ENCODE measurements at regions not wholly inside any gene's neighbourhood (a gene's known extent, or its start where the extent isn't known, plus 50 kb on each side); places are given as distances from the start of the nearest gene placed in this dataset.

DNA sequence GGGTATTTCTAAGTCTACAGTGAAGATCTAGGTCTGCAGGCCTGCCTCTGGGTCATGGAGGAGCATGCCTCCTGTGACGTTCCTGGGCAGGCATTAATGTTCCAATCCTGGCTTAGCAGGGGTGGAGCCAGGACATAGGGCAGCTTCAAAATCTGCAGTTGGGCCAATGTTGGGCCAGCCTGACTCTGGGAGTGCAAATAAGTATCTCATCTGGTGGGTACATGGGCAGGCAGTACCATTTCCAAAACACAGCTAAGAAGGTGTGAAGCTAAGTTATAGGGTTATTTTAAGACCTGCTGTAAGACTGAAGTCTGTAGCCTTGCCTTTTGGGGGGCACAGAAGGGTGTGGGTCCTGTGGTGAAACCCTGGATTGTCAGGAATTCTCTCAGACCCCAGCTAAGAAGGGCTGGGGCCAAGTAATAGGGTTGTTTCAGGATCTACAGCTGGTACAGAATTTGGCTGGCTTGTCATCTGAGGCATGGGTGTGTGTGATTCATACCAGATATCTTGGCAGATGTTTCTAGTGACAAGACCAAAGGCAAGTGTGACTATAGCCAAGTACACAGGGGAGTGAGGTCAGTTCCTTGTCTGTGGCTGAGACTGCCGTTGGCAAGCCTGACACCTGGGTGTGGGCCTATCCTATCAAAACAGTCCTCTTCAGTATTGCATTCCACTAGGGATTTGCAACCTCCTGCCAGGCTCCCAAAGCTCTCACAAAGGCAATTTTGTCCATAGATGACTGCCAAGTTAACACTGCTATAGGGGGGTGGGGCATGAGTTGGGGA is 468.7 kb upstream of the B3GALT2 start:
- no peaks in the 10 kb centered on the region for H3K27me3 Mint-ChIP-seq
- intact Hi-C loops (cut with micrococcal nuclease), result no loop called here
- DNase-seq, result no peak
- H3K4me3 Mint-ChIP-seq, result no peak overlapping the region
- ChIA-PET POLR2A (no interaction called here), CTCF (no interaction called here)
- no peaks in the 10 kb centered on the region for H3K4me1 Mint-ChIP-seq
- H3K27ac Mint-ChIP-seq, result no peak overlapping the region
- ATAC-seq (ENCODE audit: low read depth), result no peak
- TF ChIP-seq, protein P1, sequence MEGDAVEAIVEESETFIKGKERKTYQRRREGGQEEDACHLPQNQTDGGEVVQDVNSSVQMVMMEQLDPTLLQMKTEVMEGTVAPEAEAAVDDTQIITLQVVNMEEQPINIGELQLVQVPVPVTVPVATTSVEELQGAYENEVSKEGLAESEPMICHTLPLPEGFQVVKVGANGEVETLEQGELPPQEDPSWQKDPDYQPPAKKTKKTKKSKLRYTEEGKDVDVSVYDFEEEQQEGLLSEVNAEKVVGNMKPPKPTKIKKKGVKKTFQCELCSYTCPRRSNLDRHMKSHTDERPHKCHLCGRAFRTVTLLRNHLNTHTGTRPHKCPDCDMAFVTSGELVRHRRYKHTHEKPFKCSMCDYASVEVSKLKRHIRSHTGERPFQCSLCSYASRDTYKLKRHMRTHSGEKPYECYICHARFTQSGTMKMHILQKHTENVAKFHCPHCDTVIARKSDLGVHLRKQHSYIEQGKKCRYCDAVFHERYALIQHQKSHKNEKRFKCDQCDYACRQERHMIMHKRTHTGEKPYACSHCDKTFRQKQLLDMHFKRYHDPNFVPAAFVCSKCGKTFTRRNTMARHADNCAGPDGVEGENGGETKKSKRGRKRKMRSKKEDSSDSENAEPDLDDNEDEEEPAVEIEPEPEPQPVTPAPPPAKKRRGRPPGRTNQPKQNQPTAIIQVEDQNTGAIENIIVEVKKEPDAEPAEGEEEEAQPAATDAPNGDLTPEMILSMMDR (IDR thresholded peaks at IDR 0.05), result no peak
- no peaks in the 10 kb centered on the region for H3K36me3 Mint-ChIP-seq (ENCODE audit: low read depth)
- peaks cover 14% of the 10 kb centered on the region for H3K9me3 Mint-ChIP-seq

DNA sequence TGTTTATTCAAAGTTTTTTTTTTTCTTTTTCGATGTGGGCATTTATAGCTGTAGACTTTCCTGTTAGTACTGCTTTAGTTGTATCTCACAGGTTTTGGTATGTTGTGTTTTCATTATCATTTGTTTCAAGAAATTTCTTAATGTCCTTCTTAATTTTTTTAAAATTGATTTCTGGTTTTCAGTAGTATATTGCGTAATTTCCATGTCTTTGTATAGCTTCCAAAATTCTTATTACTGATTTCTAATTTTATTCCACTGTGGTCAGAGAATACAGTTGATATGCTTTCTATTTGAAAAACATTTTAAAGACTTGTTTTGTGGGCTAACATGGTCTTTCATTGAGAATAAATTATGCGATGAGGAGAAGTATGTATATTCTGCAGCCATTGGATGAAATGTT is 463.2 kb upstream of the B3GALT2 start:
- TF ChIP-seq, protein P1 (IDR thresholded peaks at IDR 0.05), result no peak
- no peaks in the 10 kb centered on the region for H3K4me1 Mint-ChIP-seq
- H3K4me3 Mint-ChIP-seq, result no peak overlapping the region
- no peaks in the 10 kb centered on the region for H3K36me3 Mint-ChIP-seq (ENCODE audit: low read depth)
- H3K9me3 Mint-ChIP-seq, result peaks cover 15% of the 10 kb centered on the region
- ATAC-seq (ENCODE audit: low read depth) (no peak), DNase-seq (no peak)
- intact Hi-C loops (cut with micrococcal nuclease), result no loop called here
- no peak overlapping the region for H3K27ac Mint-ChIP-seq
- ChIA-PET CTCF (no interaction called here), POLR2A (no interaction called here)
- H3K27me3 Mint-ChIP-seq, result peaks cover 7% of the 10 kb centered on the region

DNA sequence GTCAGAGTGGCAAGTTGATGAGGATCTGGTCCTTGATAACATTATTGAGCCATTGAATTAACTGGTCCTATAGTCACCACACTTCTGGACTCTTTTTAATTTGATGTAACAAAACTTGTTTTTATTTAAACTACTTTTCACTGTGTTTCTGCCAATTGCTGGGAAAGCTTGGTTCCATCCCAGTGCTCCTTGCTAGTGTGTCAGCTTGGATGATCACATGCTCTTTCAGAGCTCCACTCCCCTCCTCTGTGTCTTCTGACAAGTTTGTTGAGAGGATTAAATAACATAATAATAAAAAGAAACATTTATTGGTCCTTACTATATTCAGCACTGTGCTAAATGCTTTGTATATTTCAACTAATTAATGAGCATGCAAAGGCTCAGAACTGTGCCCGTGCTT is 448.5 kb upstream of the B3GALT2 start:
- ChIA-PET POLR2A (no interaction called here), CTCF (no interaction called here)
- Mint-ChIP-seq H3K4me3 (no peak overlapping the region), H3K27ac (no peak overlapping the region), H3K9me3 (no peaks in the 10 kb centered on the region), H3K27me3 (peaks cover 6% of the 10 kb centered on the region), H3K36me3 (ENCODE audit: low read depth) (no peaks in the 10 kb centered on the region), H3K4me1 (no peaks in the 10 kb centered on the region)
- TF ChIP-seq, protein P1 (IDR thresholded peaks at IDR 0.05), result no peak
- DNase-seq, result no peak
- ATAC-seq (ENCODE audit: low read depth), result no peak
- intact Hi-C loops (cut with micrococcal nuclease), result loop anchor here (5.0 kb wide), 1 partner anchor 228 kb away; no protein-coding TSS in a partner anchor

DNA sequence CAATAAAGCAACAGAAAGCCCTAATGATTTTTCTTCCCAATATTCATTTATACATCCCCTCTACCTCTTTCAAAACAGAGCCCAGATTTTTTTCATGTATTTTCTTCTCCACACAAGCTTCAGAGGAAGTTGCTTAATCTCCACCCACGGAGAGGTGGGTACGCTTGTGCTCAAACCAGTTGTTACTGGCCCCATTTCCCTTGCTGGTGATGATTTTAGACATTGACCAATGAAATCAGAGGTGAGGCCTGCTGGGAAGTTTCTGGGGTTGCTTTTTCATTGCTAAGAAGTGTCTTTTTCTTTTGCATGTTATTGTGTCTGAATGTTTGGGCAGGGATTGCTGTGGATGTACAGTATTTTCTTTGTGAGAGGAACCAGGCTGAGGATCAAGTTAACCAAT is 448.1 kb upstream of the B3GALT2 start:
- ATAC-seq (ENCODE audit: low read depth), result no peak
- TF ChIP-seq, protein P1 (IDR thresholded peaks at IDR 0.05), result no peak
- Mint-ChIP-seq H3K4me3 (no peak overlapping the region), H3K36me3 (ENCODE audit: low read depth) (no peaks in the 10 kb centered on the region), H3K9me3 (no peaks in the 10 kb centered on the region), H3K4me1 (no peaks in the 10 kb centered on the region), H3K27ac (no peak overlapping the region), H3K27me3 (peaks cover 9% of the 10 kb centered on the region)
- POLR2A ChIA-PET, result no interaction called here
- no peak for DNase-seq
- CTCF ChIA-PET, result no interaction called here
- intact Hi-C loops (cut with micrococcal nuclease), result loop anchor here (5.0 kb wide), 1 partner anchor 227 kb away; no protein-coding TSS in a partner anchor

DNA sequence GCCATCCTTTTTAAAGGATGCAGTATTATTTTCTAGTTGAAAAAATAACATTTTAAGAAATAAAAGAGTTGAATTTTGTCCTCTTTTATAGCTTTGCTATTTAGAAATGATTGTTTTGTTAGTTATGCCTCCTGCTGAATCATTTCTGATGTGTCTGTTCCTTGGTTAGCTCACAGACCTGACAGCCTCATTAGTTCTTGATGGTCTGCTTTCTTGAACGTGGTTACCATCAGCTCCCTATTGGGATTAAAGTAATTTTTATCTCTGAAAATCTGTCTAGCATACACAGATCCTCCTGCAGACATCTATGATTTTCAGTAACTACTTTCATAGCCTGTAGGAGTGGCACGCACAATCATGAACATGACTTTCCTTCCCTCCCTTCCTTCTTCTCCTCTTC is 447.6 kb upstream of the B3GALT2 start:
- H3K4me3 Mint-ChIP-seq, result no peak overlapping the region
- H3K4me1 Mint-ChIP-seq, result no peaks in the 10 kb centered on the region
- TF ChIP-seq, protein P1 (IDR thresholded peaks at IDR 0.05), result no peak
- ChIA-PET CTCF (no interaction called here), POLR2A (no interaction called here)
- no peaks in the 10 kb centered on the region for H3K9me3 Mint-ChIP-seq
- no peak overlapping the region for H3K27ac Mint-ChIP-seq
- peaks cover 9% of the 10 kb centered on the region for H3K27me3 Mint-ChIP-seq
- H3K36me3 Mint-ChIP-seq (ENCODE audit: low read depth), result no peaks in the 10 kb centered on the region
- intact Hi-C loops (cut with micrococcal nuclease), result loop anchor here (5.0 kb wide), 1 partner anchor 227 kb away; no protein-coding TSS in a partner anchor
- DNase-seq (no peak), ATAC-seq (ENCODE audit: low read depth) (no peak)
